Stimulated activated CD8-positive, alpha-beta memory T cell treated with anti-CD3 and anti-CD28 coated beads, Interleukin-15, amount 100 ng/mL, for 1 hour (primary cell): ENCODE measurements at regions not wholly inside any gene's neighbourhood (a gene's known extent, or its start where the extent isn't known, plus 50 kb on each side); places are given as distances from the start of the nearest gene placed in this dataset.
"Not testable (repeated sequence)": the region's sequence is repeated elsewhere in the genome, so short reads cannot be mapped to it uniquely, and the experiment has no call there.

Experiments
- DNase-seq: peaks from one replicate; pipeline ENCODE4 v3.0.0-alpha.2; 2020; ENCODE audit warnings: low read depth

GRCh38 chr10:131838966-131839742 lies 61.7 kb upstream of the PPP2R2D start:
- no peak for DNase-seq

GRCh38 chr10:131839880-131840787 lies 60.7 kb upstream of the PPP2R2D start:
- DNase-seq = not testable (repeated sequence)

- no peak for DNase-seq
These were observed 60.1 kb upstream of the PPP2R2D start for GRCh38 chr10:131840788-131841118.

DNA sequence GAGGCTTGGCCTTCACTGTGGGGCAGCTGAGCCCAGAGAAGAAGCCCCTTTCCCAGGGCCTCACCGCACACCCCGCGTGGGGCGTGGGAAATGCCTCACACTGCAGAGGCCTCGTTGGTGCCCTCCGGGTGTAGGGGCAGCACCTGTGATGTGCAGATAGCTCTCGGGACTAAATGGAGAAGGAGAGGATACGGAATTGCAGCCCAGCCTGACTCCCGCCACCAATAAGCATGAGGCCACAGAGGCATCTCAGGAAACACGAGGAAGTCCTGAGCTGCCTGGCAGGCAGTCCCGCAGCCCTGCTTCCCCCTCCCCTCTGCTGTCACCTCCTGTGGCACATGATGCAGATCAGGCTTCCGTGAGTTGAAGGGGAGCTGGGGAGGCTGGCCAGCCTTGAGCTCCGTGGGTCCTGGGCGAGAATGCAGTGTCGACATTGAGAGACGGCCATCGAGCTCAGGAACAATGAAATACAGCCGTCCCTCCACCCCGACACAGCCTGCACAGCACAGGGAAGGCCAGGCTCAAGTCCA lies 59.6 kb upstream of the PPP2R2D start:
- no peak for DNase-seq

- DNase-seq = no peak
These were observed 59.1 kb upstream of the PPP2R2D start for GRCh38 chr10:131841661-131842139.

DNA sequence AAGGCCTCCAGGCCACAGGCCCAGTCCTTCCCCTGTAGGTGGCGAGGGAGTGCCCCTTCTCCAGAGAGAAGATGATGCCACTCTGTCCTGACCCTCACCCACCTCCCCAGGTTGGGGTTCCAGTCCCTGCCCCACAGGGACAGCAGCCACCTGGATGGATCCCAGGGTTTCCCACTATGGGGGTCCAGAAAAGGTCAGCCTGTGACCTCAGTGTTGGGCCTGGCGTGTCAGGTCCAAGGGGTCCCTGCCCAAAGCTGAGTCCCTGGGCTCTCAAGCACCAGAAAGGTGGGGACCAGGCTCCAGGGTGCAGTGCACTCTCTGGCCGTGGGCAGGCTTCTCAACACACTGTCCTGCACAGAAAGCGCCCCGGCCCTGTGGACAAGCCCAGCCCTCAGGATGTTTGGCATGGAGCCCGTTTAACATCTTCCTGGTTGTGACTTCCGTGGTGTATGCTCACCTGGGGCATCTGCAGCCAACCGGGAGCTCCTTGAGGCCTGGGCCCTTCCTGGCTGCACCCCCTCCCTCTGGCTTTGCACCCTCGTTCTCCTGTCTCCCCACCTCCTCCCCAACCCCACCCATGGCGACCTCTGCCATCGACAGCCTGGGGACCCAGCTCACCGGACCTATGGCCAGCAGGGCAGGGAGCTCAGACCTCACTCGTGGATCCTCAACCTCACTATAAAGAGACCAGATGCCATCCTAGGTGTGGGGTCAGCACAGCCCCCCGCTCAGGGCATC lies 58.3 kb upstream of the PPP2R2D start:
- DNase-seq = no peak

DNA sequence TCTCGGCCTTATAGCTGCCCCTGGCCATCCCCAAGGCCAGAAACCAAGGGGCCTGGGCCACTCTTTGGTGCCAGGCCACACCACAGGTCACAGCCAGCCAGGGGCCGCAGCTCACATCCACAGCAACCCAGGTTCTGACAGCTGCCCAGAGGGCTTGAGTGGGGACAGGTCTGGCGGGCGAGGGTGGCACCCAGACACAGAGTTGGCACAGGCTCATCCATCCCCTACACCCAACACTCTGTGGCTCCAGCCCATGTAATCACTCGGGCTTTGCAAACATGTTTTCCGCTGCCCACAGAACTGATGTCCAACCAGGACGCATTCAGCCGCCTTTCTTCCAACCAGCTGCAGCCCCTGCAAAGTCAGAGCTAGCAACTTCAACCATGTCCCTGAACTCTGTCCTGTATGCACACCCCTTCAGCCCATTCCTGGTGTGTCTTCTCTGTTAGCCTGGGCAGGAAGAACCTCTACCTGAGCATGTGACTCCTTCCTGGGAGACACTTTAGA lies 57.7 kb upstream of the PPP2R2D start:
- no peak for DNase-seq

GRCh38 chr10:131843881-131844284 lies 56.9 kb upstream of the PPP2R2D start:
- DNase-seq = no peak

DNA sequence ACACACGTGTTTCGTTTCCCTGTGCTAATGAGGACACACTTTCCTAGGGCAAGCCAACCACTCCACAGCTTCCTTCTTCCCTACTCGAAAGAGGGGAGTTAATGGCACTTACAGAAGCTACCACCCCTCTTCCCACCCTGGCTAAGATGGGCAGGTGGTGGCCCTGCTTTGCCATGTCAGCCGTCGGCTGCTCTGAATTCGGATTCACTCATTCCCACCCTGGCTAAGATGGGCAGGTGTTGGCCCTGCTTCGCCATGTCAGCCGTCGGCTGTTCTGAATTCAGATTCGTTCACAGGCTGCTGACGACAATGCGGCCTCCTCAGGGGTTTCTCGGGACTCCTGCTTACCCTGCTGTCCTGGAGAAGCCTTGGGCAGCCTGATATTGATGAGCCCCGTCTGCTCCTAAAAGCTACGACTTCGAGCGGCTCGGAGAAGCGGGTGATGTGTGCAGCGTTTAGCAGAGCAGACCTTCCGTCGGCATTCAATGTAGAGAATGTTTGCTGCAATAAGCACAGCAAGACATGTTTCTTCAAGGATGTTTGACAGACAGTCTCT lies 56.2 kb upstream of the PPP2R2D start:
- no peak for DNase-seq

- no peak for DNase-seq
These were observed 55.1 kb upstream of the PPP2R2D start for GRCh38 chr10:131845505-131846239.

- no peak for DNase-seq
These were observed 54.3 kb upstream of the PPP2R2D start for GRCh38 chr10:131846240-131847101.

DNA sequence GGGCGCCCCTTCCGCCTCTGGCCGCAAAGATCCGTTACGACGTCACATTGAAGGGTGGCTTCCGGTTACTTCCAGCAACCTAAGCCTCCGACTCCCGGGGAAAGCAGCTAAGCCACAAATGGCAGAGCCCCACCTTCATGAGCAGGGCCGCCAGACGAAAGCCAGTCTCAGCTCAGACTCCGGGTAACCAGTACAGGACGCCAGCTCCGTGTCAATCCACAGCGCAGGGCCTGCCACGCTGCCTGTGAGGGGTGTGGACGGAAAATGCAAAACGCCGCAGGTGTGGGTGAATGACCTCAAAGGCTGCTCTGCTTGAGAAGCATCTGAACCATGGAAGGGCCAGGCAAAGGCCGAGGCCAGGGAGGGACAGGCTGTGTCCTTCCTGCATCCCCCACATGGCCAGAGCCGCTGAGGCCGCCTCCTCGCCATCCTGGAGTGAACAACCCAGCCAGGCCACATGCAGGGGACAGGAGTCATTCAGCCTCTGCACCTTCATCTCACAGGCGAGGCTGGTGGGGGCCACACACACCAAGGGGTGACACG lies 53.5 kb upstream of the PPP2R2D start:
- DNase-seq = no peak

GRCh38 chr10:131848296-131848695 lies 52.5 kb upstream of the PPP2R2D start:
- no peak for DNase-seq

- DNase-seq = no peak
These were observed 51.8 kb upstream of the PPP2R2D start for GRCh38 chr10:131848741-131849590.

- no peak for DNase-seq
These were observed 51.0 kb upstream of the PPP2R2D start for GRCh38 chr10:131849591-131850382.

- no peak for DNase-seq
These were observed 50.4 kb upstream of the PPP2R2D start for GRCh38 chr10:131850383-131850870.
